ENCODE measurements at regions not wholly inside any gene's neighbourhood (a gene's known extent, or its start where the extent isn't known, plus 50 kb on each side); places are given as distances from the start of the nearest gene placed in this dataset.
"Not testable (repeated sequence)": the region's sequence is repeated elsewhere in the genome, so short reads cannot be mapped to it uniquely, and the experiment has no call there.

- DNase-seq, result no peak
Measured at GRCh38 chr2:114281188-114281587, 161.3 kb upstream of the DPP10 start.

DNA sequence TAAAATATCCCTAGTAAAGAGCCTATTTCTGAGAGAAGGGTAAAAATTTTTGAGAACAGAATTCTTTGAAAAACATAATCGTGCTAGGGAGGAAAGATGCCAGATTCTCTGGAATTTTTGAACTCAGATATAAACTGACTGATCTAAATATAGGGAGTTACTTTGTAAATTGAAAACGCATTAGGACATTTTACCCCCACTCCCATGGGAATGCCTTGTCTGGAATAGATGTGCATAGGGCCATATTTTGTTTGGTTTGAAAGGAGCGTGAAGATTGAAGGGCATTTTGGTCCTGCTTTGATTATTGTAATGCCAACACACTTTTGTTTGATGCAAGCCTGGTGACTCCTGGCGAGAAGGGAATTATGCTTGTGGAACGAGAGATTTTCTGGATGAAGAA lies 158.7 kb upstream of the DPP10 start:
- DNase-seq, result no peak

GRCh38 chr2:114286438-114286837 lies 156.0 kb upstream of the DPP10 start:
- DNase-seq, result no peak

DNA sequence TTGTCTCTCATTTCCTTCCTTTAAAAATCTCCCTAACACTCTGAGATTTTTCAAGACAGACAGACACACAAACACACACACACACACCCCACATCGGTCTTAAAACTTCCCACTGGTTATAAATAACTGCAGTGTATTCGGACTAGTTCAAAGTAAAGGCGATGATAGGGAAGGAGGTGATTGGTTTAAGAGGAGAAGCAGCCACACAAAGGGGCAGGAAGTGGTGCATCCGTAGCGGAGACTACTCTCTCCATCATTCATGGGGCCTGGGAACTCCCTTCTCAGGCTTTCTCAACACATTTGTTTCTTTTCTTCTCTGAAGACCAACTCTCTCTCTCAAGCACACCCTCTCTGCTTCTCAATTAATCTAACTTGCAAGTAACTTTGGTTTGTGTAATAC lies 149.1 kb upstream of the DPP10 start:
- DNase-seq, result no peak

GRCh38 chr2:114294741-114295140 lies 147.7 kb upstream of the DPP10 start:
- DNase-seq, result no peak

DNA sequence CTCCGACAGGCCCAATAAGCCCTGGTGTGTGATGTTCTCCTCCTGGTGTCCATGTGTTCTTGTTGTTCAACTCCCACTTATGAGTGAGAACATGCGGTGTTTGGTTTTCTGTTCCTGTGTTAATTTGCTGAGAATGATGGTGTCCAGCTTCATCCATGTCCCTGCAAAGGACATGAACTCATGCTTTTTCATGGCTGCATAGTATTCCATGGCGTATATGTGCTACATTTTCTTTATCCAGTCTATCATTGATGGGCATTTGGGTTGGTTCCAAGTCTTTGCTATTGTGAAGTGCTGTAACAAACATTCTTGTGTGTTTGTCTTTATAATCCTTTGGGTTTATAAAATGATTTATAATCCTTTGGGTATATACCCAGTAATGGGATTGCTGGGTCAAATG lies 142.1 kb upstream of the DPP10 start:
- not testable (repeated sequence) for DNase-seq

DNA sequence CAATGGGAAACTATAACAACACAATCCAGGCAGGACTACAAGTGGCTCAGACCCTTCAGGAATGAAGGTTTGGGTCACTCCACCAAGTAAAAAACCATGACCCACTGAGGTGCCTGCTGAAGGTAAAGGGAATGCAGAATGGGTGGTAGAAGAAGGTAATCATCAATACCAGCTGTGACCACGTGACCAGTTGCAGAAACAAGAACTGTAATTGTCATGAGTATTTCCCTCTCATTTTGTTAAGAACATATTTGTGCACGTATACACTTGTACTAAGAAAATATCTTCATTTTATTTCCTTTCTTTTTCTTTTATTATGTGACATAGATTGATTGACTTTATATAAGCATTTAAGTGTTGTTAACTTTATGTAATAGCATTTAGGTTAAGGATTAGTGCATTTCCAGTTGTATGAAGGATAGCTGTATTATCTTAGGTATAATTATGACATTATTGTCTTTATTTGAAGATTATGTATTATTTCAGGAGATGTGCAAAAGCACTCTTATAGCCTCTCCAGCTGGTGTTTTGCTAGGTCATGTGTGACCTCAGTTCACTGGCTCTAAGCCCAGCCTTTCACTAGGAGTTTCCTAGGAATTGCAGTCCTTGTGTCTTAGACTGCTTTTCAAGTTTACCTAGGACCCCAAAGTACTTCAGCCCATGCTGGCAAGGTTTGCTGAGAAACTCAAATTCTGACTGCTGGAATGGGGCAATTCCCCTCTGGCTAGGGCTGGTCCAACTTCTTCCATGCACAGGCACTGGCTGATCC lies 125.7 kb upstream of the DPP10 start:
- no peak for DNase-seq

GRCh38 chr2:114330594-114330993 lies 111.8 kb upstream of the DPP10 start:
- DNase-seq, result no peak

GRCh38 chr2:114331934-114332333 lies 110.5 kb upstream of the DPP10 start:
- no peak for DNase-seq

- DNase-seq, result no peak
Measured at GRCh38 chr2:114345246-114345645, 97.2 kb upstream of the DPP10 start.

- DNase-seq, result no peak
Measured at GRCh38 chr2:114346658-114347057, 95.8 kb upstream of the DPP10 start.

DNA sequence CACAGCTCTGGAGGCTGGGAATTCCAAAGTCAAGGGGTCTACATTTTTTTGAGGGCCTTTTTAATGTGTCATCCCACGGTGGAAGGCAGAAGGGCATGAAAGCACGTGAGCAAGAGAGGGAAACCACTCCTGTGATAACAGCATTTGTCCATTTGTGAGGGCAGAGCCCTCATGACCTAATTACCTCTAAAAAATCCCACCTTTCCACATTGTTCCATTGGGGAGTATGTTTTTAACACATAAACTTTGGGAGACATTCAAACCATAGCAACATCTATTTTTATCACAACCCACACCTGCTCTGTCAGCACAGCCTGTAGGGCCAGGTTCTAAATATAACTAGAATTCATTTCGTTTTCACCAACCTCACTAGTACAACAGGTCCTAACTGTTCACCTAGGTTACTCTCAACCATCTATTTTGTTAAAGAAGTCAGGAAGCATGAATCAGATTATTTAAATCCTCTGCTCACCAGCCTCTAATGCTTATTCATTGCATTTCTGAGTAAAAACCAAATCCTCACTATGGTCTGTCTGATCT lies 92.2 kb upstream of the DPP10 start:
- DNase-seq, result no peak

- DNase-seq, result no peak
Measured at GRCh38 chr2:114352988-114353387, 89.5 kb upstream of the DPP10 start.

DNA sequence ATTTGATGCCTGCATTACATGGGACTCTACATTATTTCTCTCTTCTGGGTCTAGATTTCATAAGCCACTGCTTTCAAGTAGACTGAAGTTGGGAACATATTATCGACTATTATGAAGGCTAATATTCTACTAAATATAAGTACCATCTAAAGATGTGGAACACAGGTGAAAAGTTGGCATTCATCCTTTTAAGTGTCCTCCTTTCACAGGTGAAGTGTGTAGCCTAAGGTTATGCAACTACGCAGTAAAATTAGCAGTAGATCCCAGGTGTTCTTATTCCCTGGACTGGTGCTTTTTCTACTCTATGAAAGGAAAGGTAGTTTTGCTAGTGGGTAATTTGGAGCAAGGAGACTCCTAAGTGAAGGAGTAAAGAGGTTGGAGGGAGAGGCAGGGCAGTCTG lies 88.2 kb upstream of the DPP10 start:
- DNase-seq, result no peak

GRCh38 chr2:114368705-114369104 lies 73.7 kb upstream of the DPP10 start:
- no peak for DNase-seq

DNA sequence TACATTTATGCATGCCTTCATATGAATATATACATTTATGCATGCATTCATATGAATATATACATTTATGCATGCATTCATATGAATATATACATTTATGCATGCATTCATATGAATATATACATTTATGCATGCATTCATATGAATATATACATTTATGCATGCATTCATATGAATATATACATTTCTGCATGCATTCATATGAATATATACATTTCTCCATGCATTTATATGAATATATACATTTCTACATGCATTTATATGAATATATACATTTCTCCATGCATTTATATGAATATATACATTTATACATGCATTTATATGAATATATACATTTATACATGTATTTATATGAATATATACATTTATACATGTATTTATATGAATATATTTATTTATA lies 70.7 kb upstream of the DPP10 start:
- not testable (repeated sequence) for DNase-seq

DNA sequence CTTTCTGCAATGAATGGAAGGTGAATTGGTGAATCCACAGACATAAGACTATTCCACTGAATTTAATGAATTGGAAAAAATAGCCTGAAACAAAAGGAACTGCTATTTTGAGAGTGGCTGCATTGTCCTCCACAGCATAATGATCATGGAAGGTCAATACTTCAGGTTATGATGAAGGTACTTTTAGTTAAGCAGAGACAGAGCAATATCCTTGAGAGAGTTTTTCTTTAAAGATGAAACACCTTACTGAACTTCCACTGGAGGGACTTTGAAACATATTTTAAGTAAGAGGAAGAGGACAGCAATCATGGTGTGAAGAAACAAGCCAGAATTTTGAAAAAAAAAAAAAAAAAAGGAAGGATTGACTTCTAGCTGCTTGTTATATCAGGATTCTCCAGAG lies 68.8 kb upstream of the DPP10 start:
- DNase-seq, result no peak

- no peak for DNase-seq
Measured at GRCh38 chr2:114384441-114384840, 58.0 kb upstream of the DPP10 start.

- DNase-seq, result no peak
Measured at GRCh38 chr2:114389021-114389420, 53.4 kb upstream of the DPP10 start.

Measured in suppressor macrophage treated with lipopolysaccharide for 1 hour (primary cell).